HG03103 (cell line): ENCODE measurements at regions not wholly inside any gene's neighbourhood (a gene's known extent, or its start where the extent isn't known, plus 50 kb on each side); places are given as distances from the start of the nearest gene placed in this dataset.
"Not testable (repeated sequence)": the region's sequence is repeated elsewhere in the genome, so short reads cannot be mapped to it uniquely, and the experiment has no call there.

Source experiments
- ATAC-seq: cut with Tn5 transposase; IDR thresholded peaks from one replicate; pipeline ENCODE4 v1.9.1; 2021; ENCODE audit warnings: low read depth; ENCODE audit not compliant: unreplicated experiment

DNA sequence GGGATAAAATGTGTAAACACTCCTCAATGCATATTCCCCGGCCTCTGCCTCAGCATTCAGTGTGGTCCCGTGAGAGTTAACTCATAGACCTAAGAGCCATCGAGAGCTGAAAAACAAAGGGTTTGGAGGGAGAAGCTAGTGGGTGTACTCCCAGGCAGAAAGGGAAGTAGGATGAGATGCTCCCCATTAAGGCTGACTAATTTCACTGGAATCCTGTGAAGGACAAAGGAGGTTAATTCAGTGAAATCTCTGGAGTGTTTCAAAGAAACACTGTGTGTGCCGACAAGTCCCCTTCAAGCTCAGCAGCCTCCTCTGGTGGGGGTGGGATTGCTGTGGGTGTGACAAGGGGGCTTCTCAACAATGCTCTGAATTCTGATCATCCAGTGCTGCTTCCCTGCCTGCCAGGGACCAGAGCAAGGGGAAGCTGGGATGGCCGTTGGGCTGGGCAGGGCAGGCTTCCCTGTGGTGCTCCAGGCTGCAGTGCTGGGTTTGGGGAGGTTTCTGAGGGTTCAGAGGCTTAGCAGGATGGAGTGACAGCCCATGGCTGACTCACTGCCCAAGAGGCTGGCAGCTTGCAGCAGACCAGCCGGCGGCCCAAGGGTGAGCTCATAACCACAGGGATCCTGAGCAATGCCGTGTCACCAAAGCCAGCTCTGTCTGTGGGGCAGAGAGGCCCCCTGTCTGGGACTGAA is 61.4 kb upstream of the BMAL1 start:
- no peak for ATAC-seq

- ATAC-seq, result no peak
Observed at GRCh38 chr11:13216711-13217075, 60.9 kb upstream of the BMAL1 start.

DNA sequence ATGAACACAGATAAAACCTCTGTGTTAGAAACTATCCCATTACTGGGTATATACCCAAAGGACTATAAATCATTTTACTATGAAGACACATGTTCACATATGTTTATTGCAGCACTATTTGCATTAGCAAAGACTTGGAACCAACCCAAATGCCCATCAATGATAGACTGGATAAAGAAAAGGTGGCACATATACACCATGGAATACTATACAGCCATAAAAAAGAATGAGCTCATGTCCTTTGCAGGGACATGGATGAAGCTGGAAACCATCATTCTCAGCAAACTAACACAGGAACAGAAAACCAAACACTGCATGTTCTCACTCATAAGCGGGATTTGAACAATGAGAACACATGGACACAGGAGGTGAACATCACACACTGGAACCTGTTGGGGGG is 58.9 kb upstream of the BMAL1 start:
- ATAC-seq, result not testable (repeated sequence)

DNA sequence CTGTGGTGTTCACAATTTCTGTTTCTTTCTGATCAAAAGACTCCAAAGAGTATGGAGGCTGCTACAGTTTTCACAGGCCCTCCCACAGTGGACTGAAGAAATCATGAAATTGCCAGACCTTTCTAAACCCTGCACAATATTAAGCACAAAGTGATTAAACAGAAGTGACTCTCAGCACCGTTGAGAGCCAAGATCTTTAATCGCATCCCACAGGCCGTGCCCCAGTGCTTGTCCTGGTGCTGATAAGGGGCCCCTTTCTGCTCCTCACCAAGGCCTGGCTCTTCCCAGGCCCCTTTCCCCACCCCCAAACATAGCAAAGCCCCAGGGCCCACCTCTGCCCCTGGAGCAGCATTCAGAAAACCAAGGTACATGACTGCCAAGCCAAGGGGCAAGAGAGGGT is 57.4 kb upstream of the BMAL1 start:
- no peak for ATAC-seq

DNA sequence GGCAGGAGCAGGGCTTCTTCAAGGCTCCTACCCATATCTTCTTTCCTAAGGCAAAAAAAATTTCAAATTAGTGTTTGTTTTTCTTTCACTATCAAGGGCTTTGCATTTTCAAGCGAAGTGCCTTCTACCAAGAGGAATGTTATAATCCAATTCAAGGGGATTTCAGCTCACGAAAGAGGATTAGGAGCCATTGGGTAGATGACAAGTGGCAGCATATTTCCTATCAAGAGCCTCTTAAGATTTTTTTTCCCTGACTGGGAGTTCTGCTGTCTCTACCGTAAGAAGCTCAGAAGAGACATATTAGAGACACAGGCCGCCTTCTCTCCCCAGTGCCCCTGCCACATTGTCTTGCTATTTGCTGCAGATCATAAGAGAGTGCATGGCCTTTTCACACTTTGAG is 55.9 kb upstream of the BMAL1 start:
- no peak for ATAC-seq

DNA sequence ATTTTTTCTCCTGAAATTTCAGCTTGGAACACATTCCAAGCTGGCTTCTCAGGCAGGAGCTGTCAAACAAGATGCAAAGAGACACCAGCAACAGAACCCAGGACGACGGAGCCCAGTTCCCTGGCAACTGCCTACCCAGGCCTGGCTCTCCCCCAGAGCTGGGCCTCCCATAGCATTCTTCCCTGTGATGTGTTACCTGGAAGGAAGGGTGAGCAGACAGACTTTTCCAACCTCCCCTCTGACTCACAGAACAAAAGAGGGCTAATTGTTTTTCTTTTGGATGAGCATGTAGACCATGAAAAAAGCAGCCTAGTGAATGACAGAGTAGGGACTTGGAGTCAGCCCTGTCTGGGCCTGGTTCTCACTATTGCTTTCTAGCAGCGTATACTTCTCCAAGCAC is 55.3 kb upstream of the BMAL1 start:
- ATAC-seq, result no peak

GRCh38 chr11:13223112-13223511 is 54.5 kb upstream of the BMAL1 start:
- ATAC-seq, result no peak

GRCh38 chr11:13224324-13224723 is 53.3 kb upstream of the BMAL1 start:
- no peak for ATAC-seq

GRCh38 chr11:13225038-13226001 is 52.3 kb upstream of the BMAL1 start:
- no peak for ATAC-seq

GRCh38 chr11:13227676-13228255 is 49.8 kb upstream of the BMAL1 start:
- ATAC-seq, result no peak
